AG04449 (cell line): ENCODE measurements at regions not wholly inside any gene's neighbourhood (a gene's known extent, or its start where the extent isn't known, plus 50 kb on each side); places are given as distances from the start of the nearest gene placed in this dataset.

Experiments
- CTCF ChIA-PET: fragments of 350-600 bp; formaldehyde crosslinking; extraction: SDS; loops from one replicate; lab custom pipeline; 2021; ENCODE audit warnings: antibody characterized with exemption; lab: Yijun Ruan, JAX
- POLR2A ChIA-PET: fragments of 400-600, 350-600 bp; formaldehyde crosslinking; extraction: SDS; loops from one replicate; lab custom pipeline; 2020; ENCODE audit warnings: antibody characterized with exemption, inconsistent platforms; lab: Yijun Ruan, JAX
- DNase-seq: peaks from one replicate; pipeline ENCODE4 v3.0.0-alpha.2; 2010; ENCODE audit warnings: low read depth, low spot score
- H3K4me3 ChIP-seq: 2 replicates; pipeline ENCODE4 v1.5.1; 2011; ENCODE audit warnings: low read depth, mild to moderate bottlenecking, control low read depth, low read length
- TF ChIP-seq, protein P1 (sequence below): IDR thresholded peaks from one replicate; pipeline ENCODE4 v1.5.1; 2011; ENCODE audit warnings: mild to moderate bottlenecking, moderate library complexity, low read length, control low read depth, inconsistent platforms; ENCODE audit not compliant: insufficient read depth; ENCODE audit errors: missing control alignments

DNA sequence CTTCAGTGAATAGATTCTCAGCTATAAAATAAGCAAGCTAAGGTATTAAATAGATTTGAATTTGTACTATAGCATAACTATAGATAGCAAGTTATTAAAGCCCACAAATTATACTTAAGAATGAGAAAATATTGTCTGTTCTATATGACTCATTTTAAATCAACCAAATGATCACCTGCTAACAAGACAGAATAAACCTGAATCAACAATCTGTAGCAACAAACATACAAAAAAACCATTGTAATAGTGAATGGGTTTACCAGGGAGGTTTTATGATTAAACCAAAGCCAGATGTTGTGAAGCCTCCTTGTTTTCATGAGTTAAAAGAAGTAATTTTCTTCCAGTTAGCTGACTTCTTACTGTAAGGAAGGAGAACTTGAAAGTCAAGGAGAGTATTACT, 71.9 kb upstream of the HTR1B start:
- ChIA-PET POLR2A (no interaction called here), CTCF (no interaction called here)
- H3K4me3 ChIP-seq = no peak overlapping the region
- TF ChIP-seq, protein P1, sequence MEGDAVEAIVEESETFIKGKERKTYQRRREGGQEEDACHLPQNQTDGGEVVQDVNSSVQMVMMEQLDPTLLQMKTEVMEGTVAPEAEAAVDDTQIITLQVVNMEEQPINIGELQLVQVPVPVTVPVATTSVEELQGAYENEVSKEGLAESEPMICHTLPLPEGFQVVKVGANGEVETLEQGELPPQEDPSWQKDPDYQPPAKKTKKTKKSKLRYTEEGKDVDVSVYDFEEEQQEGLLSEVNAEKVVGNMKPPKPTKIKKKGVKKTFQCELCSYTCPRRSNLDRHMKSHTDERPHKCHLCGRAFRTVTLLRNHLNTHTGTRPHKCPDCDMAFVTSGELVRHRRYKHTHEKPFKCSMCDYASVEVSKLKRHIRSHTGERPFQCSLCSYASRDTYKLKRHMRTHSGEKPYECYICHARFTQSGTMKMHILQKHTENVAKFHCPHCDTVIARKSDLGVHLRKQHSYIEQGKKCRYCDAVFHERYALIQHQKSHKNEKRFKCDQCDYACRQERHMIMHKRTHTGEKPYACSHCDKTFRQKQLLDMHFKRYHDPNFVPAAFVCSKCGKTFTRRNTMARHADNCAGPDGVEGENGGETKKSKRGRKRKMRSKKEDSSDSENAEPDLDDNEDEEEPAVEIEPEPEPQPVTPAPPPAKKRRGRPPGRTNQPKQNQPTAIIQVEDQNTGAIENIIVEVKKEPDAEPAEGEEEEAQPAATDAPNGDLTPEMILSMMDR = no peak
- DNase-seq = no peak

DNA sequence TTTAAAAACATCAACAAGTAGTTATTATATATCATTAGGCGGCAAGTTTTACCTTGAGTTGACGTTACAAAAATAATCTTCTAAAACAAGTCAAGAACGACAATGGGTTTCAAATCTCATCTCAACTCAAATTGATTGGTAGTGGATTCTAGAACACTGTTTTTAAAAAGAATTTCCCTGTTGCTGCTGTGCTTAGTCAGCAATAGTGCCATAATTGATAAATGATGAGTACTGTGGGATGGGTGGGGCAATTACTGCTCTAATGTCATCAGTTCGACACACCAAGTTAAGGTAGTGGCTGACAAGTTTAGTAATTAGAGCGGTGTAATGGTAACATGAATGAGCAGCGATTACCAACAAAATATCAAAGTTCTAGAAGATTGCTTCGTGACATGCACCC, 73.4 kb upstream of the HTR1B start:
- DNase-seq = no peak
- H3K4me3 ChIP-seq = no peak overlapping the region
- CTCF ChIA-PET = no interaction called here
- POLR2A ChIA-PET = no interaction called here
- TF ChIP-seq, protein P1 = no peak

DNA sequence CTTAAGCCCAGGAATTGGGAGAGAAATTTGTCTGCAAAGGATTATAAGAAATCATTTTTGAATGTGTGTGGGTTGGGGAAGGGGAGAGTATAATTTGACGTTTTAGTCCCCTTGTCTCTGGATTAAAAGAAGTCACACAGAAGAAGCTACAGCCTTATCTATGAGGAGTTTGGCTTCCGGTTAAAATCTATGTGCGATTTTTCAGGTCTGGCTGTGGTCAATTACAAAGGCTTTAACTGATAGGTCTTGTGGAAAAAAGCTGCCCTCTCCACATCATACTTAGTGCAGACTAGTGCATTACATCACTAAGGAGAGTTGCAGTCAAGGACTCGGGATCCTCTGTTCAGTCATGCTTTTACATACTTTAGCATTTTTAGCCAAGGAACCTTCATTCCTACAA, 80.3 kb upstream of the HTR1B start:
- DNase-seq = no peak
- no peak overlapping the region for H3K4me3 ChIP-seq

DNA sequence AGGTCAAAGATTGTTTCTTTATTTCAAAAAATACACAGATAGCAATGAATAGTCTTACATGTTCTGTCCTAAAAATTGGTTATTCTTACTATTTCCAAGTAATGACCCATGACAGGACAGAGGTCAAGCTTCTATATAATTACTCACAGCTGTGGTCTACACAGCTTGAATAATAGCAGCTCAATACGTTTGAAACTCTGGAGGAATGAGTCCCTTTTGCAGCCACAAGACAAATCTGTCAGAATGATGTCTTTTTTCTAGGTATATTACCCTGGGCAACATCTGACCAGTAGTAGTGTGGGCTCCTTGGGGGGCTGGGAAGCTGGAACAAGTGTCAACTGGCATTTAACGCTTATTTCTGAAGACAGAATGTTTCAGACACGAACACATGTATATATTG, 84.9 kb upstream of the HTR1B start:
- H3K4me3 ChIP-seq = no peak overlapping the region
- CTCF ChIA-PET = no interaction called here
- POLR2A ChIA-PET = no interaction called here
- TF ChIP-seq, protein P1 = no peak
- no peak for DNase-seq

More for the DNA sequence above, 80.3 kb upstream of the HTR1B start:
- CTCF ChIA-PET = no interaction called here
- POLR2A ChIA-PET = no interaction called here
- TF ChIP-seq, protein P1 = no peak

DNA sequence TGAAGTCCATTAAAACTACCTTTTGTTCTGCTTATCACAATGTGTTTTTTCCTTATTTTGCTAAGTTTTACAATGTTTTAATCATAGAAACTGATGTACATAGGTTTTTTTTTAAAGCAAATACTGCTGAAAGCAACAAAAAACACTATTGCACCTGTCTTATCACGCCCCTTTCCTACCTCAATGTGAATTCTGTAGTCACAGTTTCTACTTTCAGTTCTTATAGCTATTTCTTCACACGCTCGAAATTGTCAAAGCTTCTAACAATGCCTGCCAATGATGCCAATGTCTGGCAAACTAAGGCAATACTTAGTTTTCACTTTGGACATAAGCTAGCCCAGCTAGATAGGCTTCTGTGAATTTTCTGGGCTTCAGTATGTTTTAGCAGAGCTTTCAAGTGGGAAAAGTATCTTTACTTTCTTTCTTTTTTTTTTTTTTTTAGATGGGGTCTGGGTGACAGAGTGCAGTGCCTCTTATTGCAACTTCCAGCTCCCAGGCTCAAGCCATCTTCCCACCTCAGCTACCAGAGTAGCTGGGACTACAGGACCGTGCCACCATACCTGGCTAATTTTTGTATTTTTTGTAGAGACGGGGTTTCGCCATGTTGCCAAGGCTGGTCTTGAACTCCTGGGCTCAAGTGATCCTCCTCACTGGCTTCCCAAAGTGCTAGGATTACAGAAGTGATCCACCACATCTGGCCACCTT, 85.5 kb upstream of the HTR1B start:
- TF ChIP-seq, protein P1 = no peak
- CTCF ChIA-PET = interaction anchor here (0.5 kb wide), 1 partner anchor 1661 kb away, joined by 3 read pairs; no protein-coding TSS in a partner anchor
- H3K4me3 ChIP-seq = no peak overlapping the region
- POLR2A ChIA-PET = no interaction called here
- no peak for DNase-seq

DNA sequence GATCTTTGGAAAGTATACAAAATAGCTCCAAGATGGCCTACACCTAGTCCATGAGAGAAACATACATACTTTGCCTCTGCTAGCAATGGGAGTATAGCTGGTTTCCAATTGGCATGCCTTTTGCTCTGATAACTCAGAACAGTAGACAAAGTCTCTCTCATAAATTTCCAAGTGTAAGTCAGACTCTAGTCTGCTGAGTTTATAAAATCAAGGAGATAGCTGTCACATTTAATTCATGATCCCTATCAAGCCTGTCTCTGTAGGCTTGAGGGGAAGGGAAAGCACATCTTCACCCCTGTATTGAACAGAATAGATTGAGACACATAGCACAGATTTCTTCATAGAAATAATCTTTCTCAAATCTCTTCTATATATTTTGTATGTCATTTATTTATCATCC, 87.8 kb upstream of the HTR1B start:
- CTCF ChIA-PET = no interaction called here
- no peak overlapping the region for H3K4me3 ChIP-seq
- DNase-seq = no peak
- POLR2A ChIA-PET = no interaction called here
- TF ChIP-seq, protein P1 = no peak
